GM12878 (cell line): ENCODE measurements at regions not wholly inside any gene's neighbourhood (a gene's known extent, or its start where the extent isn't known, plus 50 kb on each side); places are given as distances from the start of the nearest gene placed in this dataset.

Source experiments
- ATAC-seq: fragments of 200-7000 bp; cut with Tn5 transposase; 3 replicates; pipeline ENCODE4 v1.9.1; 2020; ENCODE audit warnings: mild to moderate bottlenecking, moderate library complexity
- BruUV-seq: library from RNA; stranded (reverse); fragments of 400-500 nt; replicated peaks from 2 replicates; lab custom pipeline; 2021; lab: Mats Ljungman, UMichigan
- CTCF ChIA-PET: fragments of 300-600 bp; sonication (Branson Sonifier 250); formaldehyde crosslinking; extraction: SDS; loops from one replicate; lab custom pipeline; 2021; ENCODE audit warnings: inconsistent platforms; lab: Yijun Ruan, JAX
- POLR2A ChIA-PET: fragments of 350-600 bp; formaldehyde crosslinking; extraction: SDS; loops from one replicate; lab custom pipeline; 2021; ENCODE audit warnings: inconsistent platforms; lab: Charles Lee
- RAD21 ChIA-PET: fragments of 300-600 bp; sonication (Branson Sonifier 250); formaldehyde crosslinking; loops from one replicate; lab custom pipeline; 2023; ENCODE audit warnings: antibody characterized with exemption; ENCODE audit not compliant: unreplicated experiment; lab: Charles Lee
- SMC1A ChIA-PET: fragments of 300-600 bp; sonication (Branson Sonifier 250); formaldehyde crosslinking; loops from one replicate; lab custom pipeline; 2023; ENCODE audit not compliant: unreplicated experiment, uncharacterized antibody; lab: Charles Lee
- DNase-seq: peaks from one replicate; pipeline ENCODE4 v3.0.0-alpha.2; 2011; ENCODE audit warnings: low read depth, low spot score
- FAIRE-seq: peaks from 3 replicates; lab custom pipeline; 2011; peaks lifted over from hg19 to GRCh38; lab: Jason Lieb, UNC
- H2AFZ ChIP-seq: 2 replicates; pipeline ENCODE4 v1.6.0; 2011; ENCODE audit warnings: low read depth, low read length, control low read depth; ENCODE audit not compliant: control insufficient read depth
- H3K27ac ChIP-seq: 2 replicates; pipeline ENCODE4 v1.5.1; 2011; ENCODE audit warnings: control low read depth; ENCODE audit not compliant: control insufficient read depth, insufficient read depth
- H3K27me3 ChIP-seq, 2 experiments: replicated peaks in 1 of 2; 2 replicates each; pipeline versions ENCODE4 v1.6.0 to v1.6.1; 2011; ENCODE audit warnings: low read length in 1 of 2; ENCODE audit not compliant: control insufficient read depth in 2 of 2, insufficient read depth in 2 of 2
- H3K36me3 ChIP-seq, 2 experiments: 2 replicates each; pipeline ENCODE4 v1.5.1; 2011; ENCODE audit warnings: low read length in 1 of 2; ENCODE audit not compliant: control insufficient read depth in 2 of 2, insufficient read depth in 2 of 2
- H3K4me1 ChIP-seq: 2 replicates; pipeline ENCODE4 v1.6.1; 2011; ENCODE audit warnings: mild to moderate bottlenecking, low read length, moderate library complexity, mixed read lengths; ENCODE audit not compliant: control insufficient read depth, insufficient read depth
- H3K4me2 ChIP-seq: 2 replicates; pipeline ENCODE4 v1.6.0; 2011; ENCODE audit warnings: control low read depth; ENCODE audit not compliant: control insufficient read depth, insufficient read depth
- H3K4me3 ChIP-seq: fragments of 200-600 bp; sonication (generic); 2 replicates; pipeline ENCODE4 v1.5.1; 2016
- H3K79me2 ChIP-seq: 2 replicates; pipeline ENCODE4 v1.6.0; 2011; ENCODE audit warnings: low read length; ENCODE audit not compliant: control insufficient read depth, insufficient read depth
- H3K9ac ChIP-seq: 2 replicates; pipeline ENCODE4 v1.8.0; 2011; ENCODE audit warnings: low read length, control low read depth, mixed read lengths; ENCODE audit not compliant: control insufficient read depth, insufficient read depth
- H3K9me3 ChIP-seq: replicated peaks from 3 replicates; pipeline ENCODE4 v1.5.1; 2011; ENCODE audit warnings: mild to moderate bottlenecking, low read length; ENCODE audit not compliant: control insufficient read depth, insufficient read depth
- H4K20me1 ChIP-seq: 2 replicates; pipeline ENCODE4 v1.6.0; 2011; ENCODE audit not compliant: control insufficient read depth, insufficient read depth
- ASH2L ChIP-seq: fragments of 300-600, 200-600 bp; sonication (generic); IDR thresholded peaks from 2 replicates; pipeline ENCODE4 v1.6.1; 2017; ENCODE audit warnings: low read depth, mild to moderate bottlenecking, borderline replicate concordance
- ATF2 ChIP-seq: IDR thresholded peaks from 2 replicates; pipeline ENCODE4 v1.6.1; 2012; ENCODE audit warnings: low read length, inconsistent platforms
- BMI1 ChIP-seq: fragments of 450-650 bp; IDR thresholded peaks from 2 replicates; pipeline ENCODE4 v1.6.1; 2016; ENCODE audit warnings: mild to moderate bottlenecking, moderate library complexity, borderline replicate concordance
- CREM ChIP-seq: IDR thresholded peaks from 2 replicates; pipeline ENCODE4 v1.6.1; 2014; ENCODE audit warnings: antibody characterized with exemption, low read depth
- KAT2A ChIP-seq: conservative IDR thresholded peaks from 2 replicates; pipeline ENCODE4 v1.6.1; 2011; ENCODE audit warnings: low read depth, low read length; ENCODE audit not compliant: control insufficient read depth
- MEF2A ChIP-seq: IDR thresholded peaks from 2 replicates; pipeline ENCODE4 v1.6.1; 2011; ENCODE audit warnings: low read depth, mild to moderate bottlenecking, low read length, moderate library complexity; ENCODE audit not compliant: insufficient read depth
- MYB ChIP-seq: fragments of 150-350 bp; IDR thresholded peaks from 2 replicates; pipeline ENCODE4 v1.6.1; 2014; ENCODE audit warnings: mild to moderate bottlenecking, low read depth, low read length, borderline replicate concordance
- NKRF ChIP-seq: fragments of 450-650 bp; conservative IDR thresholded peaks from 2 replicates; pipeline ENCODE4 v1.6.1; 2017; ENCODE audit warnings: mild to moderate bottlenecking, moderate library complexity
- PKNOX1 ChIP-seq: fragments of 450-650 bp; IDR thresholded peaks from 2 replicates; pipeline ENCODE4 v1.6.1; 2016; ENCODE audit warnings: mild to moderate bottlenecking
- POLR2AphosphoS5 ChIP-seq: IDR thresholded peaks from 2 replicates; pipeline ENCODE4 v1.6.1; 2011; ENCODE audit warnings: mild to moderate bottlenecking, low read length, inconsistent platforms
- RAD51 ChIP-seq: fragments of 450-650 bp; IDR thresholded peaks from 2 replicates; pipeline ENCODE4 v1.6.1; 2016; ENCODE audit warnings: moderate library complexity, mild to moderate bottlenecking, inconsistent platforms
- SKIL ChIP-seq: fragments of 450-650 bp; IDR thresholded peaks from 2 replicates; pipeline ENCODE4 v1.6.1; 2017; ENCODE audit warnings: mild to moderate bottlenecking, low read depth, inconsistent platforms; ENCODE audit not compliant: poor library complexity, severe bottlenecking
- SUZ12 ChIP-seq: fragments of 200-600 bp; sonication (generic); IDR thresholded peaks from one replicate; pipeline ENCODE4 v1.6.1; 2018; ENCODE audit warnings: antibody characterized with exemption, mild to moderate bottlenecking; ENCODE audit not compliant: unreplicated experiment
- TCF3 ChIP-seq: IDR thresholded peaks from 2 replicates; pipeline ENCODE4 v1.6.1; 2012; ENCODE audit warnings: low read depth, mild to moderate bottlenecking, low read length, borderline replicate concordance; ENCODE audit not compliant: insufficient read depth
- ZBTB11 ChIP-seq: fragments of 450-650 bp; formaldehyde crosslinking; IDR thresholded peaks from 2 replicates; pipeline ENCODE4 v1.5.0; 2022; ENCODE audit warnings: mild to moderate bottlenecking, missing genetic modification characterization
- WGBS: methylation state at CpG from one replicate; pipeline ENCODE4 v1.1.6; 2016; ENCODE audit warnings: low lambda C conversion rate; ENCODE audit not compliant: insufficient replicate concordance, insufficient coverage; ENCODE audit errors: missing lambda C conversion rate; 5-methylcytosine and 5-hydroxymethylcytosine counted together
- in situ Hi-C: fragments of 300-500 bp; cut with MboI; formaldehyde crosslinking; loops from 9 replicates; pipeline ENCODE4 v1.14.3; 2018; ENCODE audit warnings: mixed read lengths
- intact Hi-C: fragments of 100-400 bp; cut with micrococcal nuclease; formaldehyde crosslinking; loops from one replicate; pipeline ENCODE4 v1.14.2; 2022; ENCODE audit not compliant: unreplicated experiment

- Histone ChIP-seq H2AFZ (no peak overlapping the region), H3K27ac (no peak overlapping the region), H3K4me1 (no peaks in the 10 kb centered on the region), H4K20me1 (no peaks in the 10 kb centered on the region), H3K9me3 (peaks cover 1% of the 10 kb centered on the region; the same call in 2 of the 3 replicates), H3K4me3 (no peak overlapping the region), H3K79me2 (no peaks in the 10 kb centered on the region), H3K36me3 (no peaks in the 10 kb centered on the region), H3K27me3 (no peaks in the 10 kb centered on the region), H3K4me2 (no peak overlapping the region), H3K9ac (no peak overlapping the region)
- WGBS: 46% methylated on average over 4 of the region's 4 CpGs
- no TSS peak for BruUV-seq
- DNase-seq (no peak), ATAC-seq (no peak), FAIRE-seq (no peak)
- POLR2A ChIA-PET: no interaction called here
- in situ Hi-C loops: no loop called here
- SMC1A ChIA-PET: interaction anchor here (0.9 kb wide), 1 partner anchor 141 kb away, joined by 3 read pairs; no protein-coding TSS in a partner anchor
- intact Hi-C loops: no loop called here
- CTCF ChIA-PET: interaction anchor here (0.6 kb wide), 1 partner anchor 312 kb away, joined by 4 read pairs; no protein-coding TSS in a partner anchor
- RAD21 ChIA-PET: no interaction called here
- no peak for TF ChIP-seq RAD51
- TF ChIP-seq TCF3: no peak
- no peak for TF ChIP-seq POLR2AphosphoS5
- no peak for TF ChIP-seq SKIL
- no peak for TF ChIP-seq ZBTB11 (CRISPR knock-in tag)
- TF ChIP-seq ATF2: no peak
- no peak for TF ChIP-seq PKNOX1
- no peak for TF ChIP-seq MYB
- TF ChIP-seq MEF2A: no peak
- TF ChIP-seq BMI1: no peak
- TF ChIP-seq NKRF: no peak
- TF ChIP-seq CREM: no peak
- TF ChIP-seq ASH2L: no peak
- TF ChIP-seq SUZ12: no peak
- no peak for TF ChIP-seq KAT2A
Measured at GRCh38 chr2:48170281-48170680, 144.2 kb upstream of the FOXN2 start.
